GM19467 (cell line): ENCODE measurements at regions not wholly inside any gene's neighbourhood (a gene's known extent, or its start where the extent isn't known, plus 50 kb on each side); places are given as distances from the start of the nearest gene placed in this dataset.
"Not testable (repeated sequence)": the region's sequence is repeated elsewhere in the genome, so short reads cannot be mapped to it uniquely, and the experiment has no call there.

Experiments
- ATAC-seq: cut with Tn5 transposase; IDR thresholded peaks from one replicate; pipeline ENCODE4 v1.9.1; 2021; ENCODE audit warnings: mild to moderate bottlenecking, moderate library complexity; ENCODE audit not compliant: unreplicated experiment

GRCh38 chr4:156419080-156419685 lies 465.5 kb upstream of the CTSO start:
- ATAC-seq = no peak

- no peak for ATAC-seq
These were observed 460.7 kb upstream of the CTSO start for GRCh38 chr4:156414406-156414805.

DNA sequence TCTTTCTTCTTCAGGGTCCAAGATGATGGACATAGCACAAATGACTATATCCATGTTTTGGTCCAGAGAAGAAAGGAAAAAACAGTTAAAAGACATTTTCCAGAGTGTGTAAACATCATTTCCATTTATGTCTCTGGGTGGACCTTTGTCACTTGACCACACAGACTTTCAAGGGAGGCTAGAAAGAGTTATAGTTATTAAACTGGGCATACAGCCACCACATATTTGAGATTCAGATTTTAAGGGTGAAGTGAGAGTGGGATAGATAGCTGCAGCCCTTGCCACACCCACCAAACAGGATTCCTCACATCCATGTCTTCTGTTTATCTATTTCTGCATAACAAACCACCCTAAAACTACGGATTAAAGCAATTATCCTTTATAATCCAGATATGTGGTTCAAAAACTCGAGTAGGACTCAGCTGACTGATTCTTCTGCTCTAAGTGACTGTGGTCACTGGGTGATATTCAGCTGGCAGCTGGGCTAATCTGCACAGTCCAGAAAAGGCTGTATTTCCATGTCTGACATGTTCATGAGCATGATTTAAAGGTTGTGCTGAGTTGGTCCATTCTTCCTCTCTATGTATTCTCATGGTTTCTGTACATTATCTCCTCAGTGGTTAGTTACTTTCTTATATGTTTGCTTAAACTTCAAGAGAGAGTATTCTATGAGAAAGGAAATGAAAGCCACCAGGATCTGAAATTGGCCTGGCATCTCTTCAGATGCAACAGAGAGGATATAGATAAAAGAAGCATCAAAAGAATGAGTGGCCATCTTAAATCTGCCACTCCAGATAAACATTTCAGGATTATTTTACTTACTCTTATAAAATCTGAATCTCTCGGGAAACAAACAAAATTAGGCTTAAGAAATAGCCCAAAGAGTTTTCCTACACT lies 459.8 kb upstream of the CTSO start:
- no peak for ATAC-seq

DNA sequence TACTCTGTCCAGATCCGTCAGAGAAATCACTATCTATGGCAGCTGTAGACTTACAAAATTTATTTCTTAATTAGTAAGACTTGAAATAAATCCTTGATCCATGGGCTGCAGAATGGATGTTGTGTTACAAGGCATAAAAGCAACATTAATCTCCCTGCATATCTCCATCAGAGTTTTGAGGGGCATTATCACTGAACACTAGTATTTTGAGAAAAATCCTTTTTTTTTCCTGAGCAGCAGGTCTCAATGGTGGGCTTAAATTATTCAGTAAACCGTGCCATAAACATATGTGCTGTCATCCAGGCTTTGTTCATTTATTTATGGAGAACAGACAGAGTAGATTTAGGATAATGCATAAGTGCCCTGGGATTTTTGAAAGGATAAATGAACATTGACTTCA lies 457.9 kb upstream of the CTSO start:
- no peak for ATAC-seq

DNA sequence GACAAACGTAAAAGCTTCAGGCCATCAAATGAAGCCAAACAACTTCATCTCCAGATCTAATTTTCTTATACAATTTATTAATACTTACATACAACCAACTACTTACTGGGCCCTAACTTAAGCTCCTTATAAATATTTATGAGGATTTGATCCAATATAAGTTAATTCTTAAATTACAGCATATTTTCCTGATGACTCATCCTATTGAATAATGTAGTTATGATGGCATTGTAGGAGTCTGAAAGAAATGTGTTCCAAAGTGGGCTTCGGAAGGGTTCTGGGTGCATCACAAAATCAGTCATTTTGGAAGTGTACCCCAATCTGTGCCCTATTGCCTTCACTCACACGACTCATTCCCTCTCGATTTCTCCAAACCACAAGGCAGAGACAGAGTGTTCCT lies 455.1 kb upstream of the CTSO start:
- no peak for ATAC-seq

GRCh38 chr4:156401371-156401770 lies 447.7 kb upstream of the CTSO start:
- no peak for ATAC-seq

DNA sequence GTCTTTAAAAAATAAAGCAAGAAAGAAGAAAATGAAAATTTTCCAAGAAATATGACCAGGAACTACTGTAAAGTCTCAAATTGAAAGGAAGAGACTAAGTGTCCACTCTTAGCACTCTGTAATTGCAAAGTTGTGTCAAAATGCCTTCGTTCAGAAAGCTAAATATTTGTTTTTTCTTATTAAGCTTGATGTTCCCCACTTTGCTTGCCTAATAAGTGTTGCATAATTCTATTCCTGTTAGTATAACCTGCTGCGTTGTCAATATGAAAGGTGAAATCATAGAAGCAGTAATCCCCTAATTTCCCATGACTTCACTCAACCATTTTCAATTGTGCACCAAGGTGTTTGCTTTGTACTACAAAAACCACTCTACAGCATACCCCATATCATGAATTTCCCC lies 442.9 kb upstream of the CTSO start:
- no peak for ATAC-seq

DNA sequence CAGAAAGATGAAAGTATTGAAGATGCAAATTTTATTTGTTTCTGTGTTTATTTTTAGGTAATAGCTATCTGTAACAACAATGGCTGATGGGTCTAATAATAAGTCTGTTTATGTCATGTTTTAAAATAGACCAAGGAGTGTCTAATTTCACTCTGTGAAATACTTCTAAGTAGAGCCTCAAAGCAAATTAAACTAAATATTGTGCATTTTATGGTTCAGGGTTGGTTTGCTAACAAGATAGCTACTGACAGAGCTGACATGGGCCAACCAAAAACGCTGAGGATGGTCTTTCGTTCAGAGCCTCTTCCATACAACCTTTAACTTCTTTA lies 437.6 kb upstream of the CTSO start:
- ATAC-seq = no peak

DNA sequence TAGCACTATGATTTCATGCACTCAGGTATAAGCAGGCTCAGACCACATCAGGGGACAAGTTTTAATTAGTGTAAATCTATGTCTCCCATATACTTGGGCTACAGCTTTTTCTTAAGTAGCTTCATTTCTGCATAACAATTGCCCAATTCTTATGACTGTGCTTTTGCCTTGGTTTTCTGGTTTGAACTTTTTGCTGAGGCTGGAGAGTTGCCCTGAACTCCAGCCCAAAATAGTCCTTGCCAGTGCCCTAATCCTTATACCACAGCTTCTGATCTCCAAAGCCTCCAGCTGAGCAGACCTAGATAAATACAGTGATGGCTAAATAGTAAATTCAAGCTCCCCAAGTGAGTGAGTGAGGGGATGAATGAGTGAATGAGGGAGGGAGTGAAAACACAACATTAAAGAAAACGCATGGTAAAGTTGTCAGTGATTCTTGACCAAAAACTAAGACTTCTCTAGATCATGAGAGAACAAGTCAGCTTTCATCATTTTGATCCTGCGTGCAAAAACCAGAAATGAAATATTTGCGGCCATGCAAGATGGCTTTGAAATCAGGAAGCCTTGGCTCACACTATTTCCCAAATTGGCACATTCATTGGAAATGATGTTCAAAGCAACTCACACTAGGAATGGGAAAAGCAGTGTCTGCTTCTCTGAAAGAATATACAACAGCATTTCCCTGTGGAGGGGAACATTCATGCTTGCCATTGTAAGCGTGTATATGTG lies 437.1 kb upstream of the CTSO start:
- ATAC-seq = no peak

DNA sequence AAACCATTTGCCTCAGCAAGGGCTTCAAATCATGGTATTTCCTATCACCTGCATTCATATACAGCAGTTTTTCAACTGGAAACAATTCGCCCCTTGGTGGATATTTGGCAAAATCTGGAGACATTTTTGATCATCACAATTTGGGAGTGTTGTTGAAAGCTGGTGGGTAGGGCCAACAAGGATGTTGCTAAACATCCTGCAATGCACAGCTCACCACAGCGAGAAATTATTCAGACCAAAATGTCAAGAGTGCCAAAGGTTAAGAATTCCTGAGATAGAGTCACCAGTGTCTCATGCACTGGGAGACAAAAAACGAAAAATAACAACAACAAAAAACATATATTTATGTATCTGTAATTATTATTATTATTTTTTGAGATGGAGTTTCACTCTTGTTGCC lies 435.2 kb upstream of the CTSO start:
- no peak for ATAC-seq

DNA sequence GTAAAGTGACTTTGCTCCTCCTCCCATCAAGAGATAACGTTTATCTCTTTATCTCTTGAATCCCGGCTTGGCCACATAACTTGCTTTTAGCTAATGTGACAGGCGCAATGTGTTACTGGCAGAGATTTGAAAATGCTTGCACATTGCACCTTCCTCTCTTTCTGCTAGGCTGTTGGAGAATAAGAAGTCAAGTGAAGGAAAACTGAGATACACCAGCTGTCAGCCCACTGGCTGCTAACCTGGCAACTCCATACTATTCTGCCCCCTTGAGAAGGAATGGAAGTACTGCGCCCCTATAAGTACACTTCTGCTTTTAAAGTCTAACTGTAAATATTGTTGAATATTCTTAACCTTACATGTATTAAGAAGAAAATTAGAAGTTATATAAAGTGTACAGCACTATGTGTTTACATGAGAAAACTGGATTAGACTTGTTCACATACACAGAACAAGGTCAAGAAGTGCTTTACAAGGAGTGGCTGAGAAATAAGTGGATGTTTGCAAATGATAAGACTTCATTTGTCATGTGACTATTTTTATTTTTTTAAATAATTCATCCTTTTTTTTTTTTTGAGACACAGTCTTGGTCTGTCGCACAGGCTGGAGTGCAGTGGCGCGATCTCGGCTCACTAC lies 424.5 kb upstream of the CTSO start:
- peak; percentile 85 for ATAC-seq

DNA sequence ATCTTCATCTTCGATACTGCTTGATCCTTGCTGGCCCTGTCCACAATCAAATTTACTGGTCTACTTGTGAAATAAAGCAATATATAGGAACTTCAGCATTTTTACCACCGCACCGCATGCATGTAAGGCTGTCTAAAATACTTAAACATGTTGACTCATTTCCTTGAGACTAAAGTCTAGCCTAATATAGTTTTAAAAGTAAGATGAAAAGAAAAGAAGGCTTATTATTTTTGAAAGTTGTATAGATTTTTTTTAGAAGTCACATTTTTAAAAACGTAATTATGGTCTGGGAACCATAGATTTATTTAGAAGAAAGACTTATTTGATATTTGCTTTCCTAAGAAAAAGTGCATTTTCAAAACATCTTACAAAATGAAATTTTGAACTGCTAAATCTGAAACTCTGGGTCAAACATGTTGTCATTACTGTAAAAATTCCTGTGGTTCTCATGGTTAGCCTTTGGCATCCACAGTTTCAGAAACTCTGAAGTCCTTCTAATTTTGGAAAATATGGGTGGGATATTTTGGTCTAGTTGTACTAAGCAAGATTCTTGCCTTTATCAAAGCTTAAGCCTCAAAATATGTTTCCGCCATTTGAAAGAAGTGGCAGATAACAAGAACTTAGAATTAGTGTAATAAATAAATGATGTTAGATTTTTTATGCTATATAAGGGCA lies 423.5 kb upstream of the CTSO start:
- no peak for ATAC-seq

DNA sequence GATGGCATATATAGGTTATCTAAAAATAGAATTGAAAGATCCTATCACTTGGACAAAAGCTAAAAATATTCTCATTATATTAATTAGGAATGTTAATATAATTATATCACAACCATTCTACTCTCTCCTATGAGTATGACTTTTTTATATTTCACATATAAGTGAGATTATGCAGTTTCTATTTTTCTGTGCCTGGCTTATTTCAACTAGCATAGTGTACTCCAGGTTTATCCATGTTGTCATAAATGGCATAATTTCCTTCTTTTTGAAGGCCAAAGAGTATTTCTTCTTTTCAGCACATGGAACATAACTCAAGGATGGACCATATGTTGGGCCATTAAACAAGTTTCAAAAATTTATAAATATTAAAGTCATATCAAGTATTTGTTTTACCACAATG lies 421.2 kb upstream of the CTSO start:
- no peak for ATAC-seq

DNA sequence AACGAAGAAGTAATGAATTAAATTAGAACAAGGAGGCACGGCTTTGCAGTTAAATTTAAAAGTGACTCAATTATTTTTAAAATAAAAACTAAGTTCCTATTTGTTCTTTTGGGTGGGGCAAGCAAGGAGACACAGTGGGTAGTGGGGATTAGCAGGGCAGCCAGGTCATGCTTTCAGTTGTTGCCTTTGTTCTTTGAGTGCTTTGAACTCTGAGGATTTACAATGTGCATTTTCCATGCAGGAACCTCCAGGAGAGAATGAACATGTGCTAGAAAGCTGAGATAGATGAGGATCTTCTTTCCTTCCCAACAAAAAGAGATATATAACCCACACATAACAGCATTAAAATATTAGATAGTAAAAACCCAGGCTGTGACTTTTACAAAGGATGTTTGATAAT lies 420.4 kb upstream of the CTSO start:
- ATAC-seq = no peak

- ATAC-seq = not testable (repeated sequence)
These were observed 413.8 kb upstream of the CTSO start for GRCh38 chr4:156367502-156367901.

- ATAC-seq = no peak
These were observed 408.9 kb upstream of the CTSO start for GRCh38 chr4:156362581-156362980.

GRCh38 chr4:156347412-156348075 lies 393.9 kb upstream of the CTSO start:
- ATAC-seq = no peak

GRCh38 chr4:156346959-156347385 lies 393.3 kb upstream of the CTSO start:
- no peak for ATAC-seq

DNA sequence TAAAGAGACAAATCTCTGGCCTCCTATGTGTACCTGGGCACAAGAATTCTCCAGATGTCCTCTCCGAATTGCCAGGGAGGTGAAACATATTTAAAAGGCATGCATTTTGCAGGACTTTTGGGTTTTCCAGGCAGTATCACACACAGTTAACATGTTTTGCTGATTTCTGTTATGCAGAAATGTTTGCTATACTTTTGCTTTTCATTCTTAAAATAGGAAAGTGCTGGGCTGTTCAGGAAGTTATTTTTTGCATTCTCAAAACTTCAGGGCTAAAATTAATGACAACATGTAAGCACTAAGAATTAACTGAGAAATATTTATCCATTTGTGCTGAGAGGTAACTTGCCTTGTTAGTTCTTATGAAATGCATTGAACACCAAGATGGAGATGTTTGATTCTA lies 390.7 kb upstream of the CTSO start:
- no peak for ATAC-seq

- ATAC-seq = no peak
These were observed 382.8 kb upstream of the CTSO start for GRCh38 chr4:156336511-156336910.
